C4-2B (cell line): ENCODE measurements at regions not wholly inside any gene's neighbourhood (a gene's known extent, or its start where the extent isn't known, plus 50 kb on each side); places are given as distances from the start of the nearest gene placed in this dataset.

ENCODE experiments used
- ZFX ChIP-seq: fragments of 450-650 bp; IDR thresholded peaks from 2 replicates; pipeline ENCODE4 v1.6.1; 2017
- TF ChIP-seq, protein P1 (sequence below): fragments of 450-650 bp; conservative IDR thresholded peaks from 2 replicates; pipeline ENCODE4 v1.5.1; 2017; ENCODE audit warnings: mild to moderate bottlenecking

DNA sequence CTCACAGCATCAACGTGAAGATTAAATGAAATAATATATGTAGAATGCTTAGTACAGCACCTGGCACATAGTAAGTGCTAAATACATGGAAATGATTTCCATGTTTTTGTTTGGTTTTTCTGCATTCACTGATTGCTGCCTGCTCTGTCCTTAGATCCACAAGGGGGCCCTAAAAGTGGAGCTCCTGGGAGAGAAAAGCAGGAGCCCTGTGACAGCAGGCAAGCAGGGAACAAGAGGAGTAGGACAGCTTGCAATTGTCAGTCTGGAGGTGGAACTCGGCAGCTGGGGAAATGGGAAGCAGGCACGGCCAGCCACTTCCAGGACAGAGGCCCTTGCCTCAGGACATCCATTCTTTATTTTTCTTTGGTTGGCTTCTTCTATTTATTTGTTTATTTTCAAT, 292.9 kb downstream of the BMP4 start:
- TF ChIP-seq, protein P1, sequence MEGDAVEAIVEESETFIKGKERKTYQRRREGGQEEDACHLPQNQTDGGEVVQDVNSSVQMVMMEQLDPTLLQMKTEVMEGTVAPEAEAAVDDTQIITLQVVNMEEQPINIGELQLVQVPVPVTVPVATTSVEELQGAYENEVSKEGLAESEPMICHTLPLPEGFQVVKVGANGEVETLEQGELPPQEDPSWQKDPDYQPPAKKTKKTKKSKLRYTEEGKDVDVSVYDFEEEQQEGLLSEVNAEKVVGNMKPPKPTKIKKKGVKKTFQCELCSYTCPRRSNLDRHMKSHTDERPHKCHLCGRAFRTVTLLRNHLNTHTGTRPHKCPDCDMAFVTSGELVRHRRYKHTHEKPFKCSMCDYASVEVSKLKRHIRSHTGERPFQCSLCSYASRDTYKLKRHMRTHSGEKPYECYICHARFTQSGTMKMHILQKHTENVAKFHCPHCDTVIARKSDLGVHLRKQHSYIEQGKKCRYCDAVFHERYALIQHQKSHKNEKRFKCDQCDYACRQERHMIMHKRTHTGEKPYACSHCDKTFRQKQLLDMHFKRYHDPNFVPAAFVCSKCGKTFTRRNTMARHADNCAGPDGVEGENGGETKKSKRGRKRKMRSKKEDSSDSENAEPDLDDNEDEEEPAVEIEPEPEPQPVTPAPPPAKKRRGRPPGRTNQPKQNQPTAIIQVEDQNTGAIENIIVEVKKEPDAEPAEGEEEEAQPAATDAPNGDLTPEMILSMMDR = peak; percentile 32
- TF ChIP-seq ZFX = no peak
